Breast epithelium (tissue), 4 donors: ENCODE measurements at regions not wholly inside any gene's neighbourhood (a gene's known extent, or its start where the extent isn't known, plus 50 kb on each side); places are given as distances from the start of the nearest gene placed in this dataset.

Experiments used
- DNase-seq, 2 donors: peaks; one replicate each; pipeline ENCODE4 v3.0.0-alpha.2; 2019; ENCODE audit warnings: low spot score in 2 of 2
- H3K27ac ChIP-seq, 2 donors: fragments of 200-600 bp; sonication (generic) in 1 of 2; one replicate each; pipeline ENCODE4 v1.5.1; 2016 to 2019; ENCODE audit warnings: mild to moderate bottlenecking in 1 of 2
- H3K27me3 ChIP-seq, 2 donors: fragments of 200-600 bp; sonication (generic) in 1 of 2; one replicate each; pipeline versions ENCODE4 v1.5.1 to v1.6.0; 2017 to 2019; ENCODE audit warnings: control low read depth in 1 of 2, mild to moderate bottlenecking in 1 of 2
- H3K36me3 ChIP-seq: fragments of 200-600 bp; one replicate; pipeline ENCODE4 v1.5.1; 2019
- H3K4me1 ChIP-seq, 2 donors: fragments of 200-600 bp; sonication (generic); one replicate each; pipeline ENCODE4 v1.5.1; 2016 to 2019; ENCODE audit warnings: control low read depth in 1 of 2
- H3K4me3 ChIP-seq, 3 donors: fragments of 200-600 bp; sonication (generic); 1 replicate in 2 of 3; 2 replicates in 1 of 3; pipeline ENCODE4 v1.5.1; 2016 to 2019; ENCODE audit warnings: mild to moderate bottlenecking in 3 of 3, moderate library complexity in 2 of 3
- H3K9me3 ChIP-seq, 2 donors: fragments of 200-600 bp; sonication (generic) in 1 of 2; one replicate each; pipeline ENCODE4 v1.5.1; 2016 to 2019; ENCODE audit warnings: control low read depth in 1 of 2
- CTCF ChIP-seq, 3 donors: fragments of 450-650 bp; IDR thresholded peaks; one replicate each; pipeline ENCODE4 v1.5.1; 2016 to 2017; ENCODE audit warnings: antibody characterized with exemption in 3 of 3, mild to moderate bottlenecking in 3 of 3, moderate library complexity in 3 of 3
- POLR2A ChIP-seq: fragments of 450-650 bp; IDR thresholded peaks from one replicate; pipeline ENCODE4 v1.6.1; 2016; ENCODE audit warnings: antibody characterized with exemption, mild to moderate bottlenecking, moderate library complexity
- POLR2AphosphoS5 ChIP-seq, 3 donors: sonication (generic); formaldehyde crosslinking; IDR thresholded peaks; one replicate each; pipeline ENCODE4 v1.6.1; 2017; ENCODE audit warnings: antibody characterized with exemption in 3 of 3
- intact Hi-C: fragments of 100-400 bp; cut with DNase I; formaldehyde crosslinking; loops from one replicate; pipeline ENCODE4 v1.15.1; 2023; ENCODE audit warnings: low total_unique reads

- Histone ChIP-seq H3K4me1 (no peaks in the 10 kb centered on the region), H3K27ac (peak overlapping the region; percentile 74 to 85), H3K4me3 (peak overlapping the region in 2 of 3 donors; percentile 24 to 43), H3K9me3 (peaks cover 0 to 10% of the 10 kb centered on the region in 2 donors), H3K27me3 (no peaks in the 10 kb centered on the region), H3K36me3 (no peaks in the 10 kb centered on the region)
- TF ChIP-seq CTCF (IDR thresholded peaks at IDR 0.05) (no peak), POLR2AphosphoS5 (IDR thresholded peaks at IDR 0.05) (peak in 1 of 3 donors; percentile 35), POLR2A (no peak)
- DNase-seq, result peak in 1 of 2 donors; percentile 77
- intact Hi-C loops, result no loop called here
These were observed 573.3 kb downstream of the PKHD1 start for GRCh38 chr6:51513891-51514747.

- intact Hi-C loops, result no loop called here
- no peak for DNase-seq
These were observed 572.5 kb downstream of the PKHD1 start for GRCh38 chr6:51514748-51515402.

GRCh38 chr6:51526049-51526448 lies 561.4 kb downstream of the PKHD1 start:
- Histone ChIP-seq H3K9me3 (peaks cover 0 to 9% of the 10 kb centered on the region in 2 donors), H3K27me3 (no peaks in the 10 kb centered on the region), H3K4me1 (no peaks in the 10 kb centered on the region), H3K27ac (no peak overlapping the region), H3K36me3 (no peaks in the 10 kb centered on the region), H3K4me3 (no peak overlapping the region)
- DNase-seq, result no peak
- intact Hi-C loops, result no loop called here
- TF ChIP-seq POLR2AphosphoS5 (IDR thresholded peaks at IDR 0.05) (no peak), CTCF (IDR thresholded peaks at IDR 0.05) (no peak), POLR2A (no peak)

More at GRCh38 chr6:51514748-51515402, 572.5 kb downstream of the PKHD1 start:
- Histone ChIP-seq H3K4me1 (no peaks in the 10 kb centered on the region), H3K9me3 (peaks cover 0 to 10% of the 10 kb centered on the region in 2 donors), H3K27ac (peak overlapping the region; percentile 74 to 85), H3K4me3 (no peak overlapping the region), H3K36me3 (no peaks in the 10 kb centered on the region), H3K27me3 (no peaks in the 10 kb centered on the region)
- TF ChIP-seq POLR2AphosphoS5 (IDR thresholded peaks at IDR 0.05), result no peak
- TF ChIP-seq CTCF (IDR thresholded peaks at IDR 0.05), result peak in 1 of 3 donors; percentile 47
- TF ChIP-seq POLR2A, result no peak

GRCh38 chr6:51526922-51527321 lies 560.5 kb downstream of the PKHD1 start:
- Histone ChIP-seq H3K27ac (no peak overlapping the region), H3K9me3 (peaks cover 0 to 9% of the 10 kb centered on the region in 2 donors), H3K4me1 (no peaks in the 10 kb centered on the region), H3K36me3 (no peaks in the 10 kb centered on the region), H3K27me3 (no peaks in the 10 kb centered on the region), H3K4me3 (no peak overlapping the region)
- intact Hi-C loops, result no loop called here
- no peak for TF ChIP-seq POLR2AphosphoS5 (IDR thresholded peaks at IDR 0.05)
- no peak for TF ChIP-seq CTCF (IDR thresholded peaks at IDR 0.05)
- TF ChIP-seq POLR2A, result no peak
- DNase-seq, result no peak

- TF ChIP-seq POLR2A (no peak), CTCF (IDR thresholded peaks at IDR 0.05) (no peak), POLR2AphosphoS5 (IDR thresholded peaks at IDR 0.05) (no peak)
- Histone ChIP-seq H3K9me3 (peaks cover 0 to 9% of the 10 kb centered on the region in 2 donors), H3K27me3 (no peaks in the 10 kb centered on the region), H3K27ac (no peak overlapping the region), H3K4me3 (no peak overlapping the region), H3K36me3 (no peaks in the 10 kb centered on the region), H3K4me1 (no peaks in the 10 kb centered on the region)
- no peak for DNase-seq
- intact Hi-C loops, result no loop called here
These were observed 558.9 kb downstream of the PKHD1 start for GRCh38 chr6:51528556-51528955.
